HFF-Myc (cell line): ENCODE measurements at regions not wholly inside any gene's neighbourhood (a gene's known extent, or its start where the extent isn't known, plus 50 kb on each side); places are given as distances from the start of the nearest gene placed in this dataset.

Experiments
- DNase-seq: peaks from one replicate; pipeline ENCODE4 v3.0.0-alpha.2; 2011; ENCODE audit warnings: low read depth; ENCODE audit errors: extremely low read depth
- H3K4me3 ChIP-seq: replicated peaks from 2 replicates; pipeline ENCODE4 v1.5.1; 2011; ENCODE audit warnings: low read depth, mild to moderate bottlenecking, control low read depth, low read length
- TF ChIP-seq, protein P1 (sequence below): IDR thresholded peaks from 2 replicates; pipeline ENCODE4 v1.5.1; 2012; ENCODE audit warnings: mild to moderate bottlenecking, low read depth, low read length, control low read depth; ENCODE audit errors: missing control alignments

- no peak overlapping the region for H3K4me3 ChIP-seq
- no peak for DNase-seq
- TF ChIP-seq, protein P1, sequence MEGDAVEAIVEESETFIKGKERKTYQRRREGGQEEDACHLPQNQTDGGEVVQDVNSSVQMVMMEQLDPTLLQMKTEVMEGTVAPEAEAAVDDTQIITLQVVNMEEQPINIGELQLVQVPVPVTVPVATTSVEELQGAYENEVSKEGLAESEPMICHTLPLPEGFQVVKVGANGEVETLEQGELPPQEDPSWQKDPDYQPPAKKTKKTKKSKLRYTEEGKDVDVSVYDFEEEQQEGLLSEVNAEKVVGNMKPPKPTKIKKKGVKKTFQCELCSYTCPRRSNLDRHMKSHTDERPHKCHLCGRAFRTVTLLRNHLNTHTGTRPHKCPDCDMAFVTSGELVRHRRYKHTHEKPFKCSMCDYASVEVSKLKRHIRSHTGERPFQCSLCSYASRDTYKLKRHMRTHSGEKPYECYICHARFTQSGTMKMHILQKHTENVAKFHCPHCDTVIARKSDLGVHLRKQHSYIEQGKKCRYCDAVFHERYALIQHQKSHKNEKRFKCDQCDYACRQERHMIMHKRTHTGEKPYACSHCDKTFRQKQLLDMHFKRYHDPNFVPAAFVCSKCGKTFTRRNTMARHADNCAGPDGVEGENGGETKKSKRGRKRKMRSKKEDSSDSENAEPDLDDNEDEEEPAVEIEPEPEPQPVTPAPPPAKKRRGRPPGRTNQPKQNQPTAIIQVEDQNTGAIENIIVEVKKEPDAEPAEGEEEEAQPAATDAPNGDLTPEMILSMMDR: no peak
These were observed 186.5 kb upstream of the CCL2 start for GRCh38 chr17:34068571-34068970.

DNA sequence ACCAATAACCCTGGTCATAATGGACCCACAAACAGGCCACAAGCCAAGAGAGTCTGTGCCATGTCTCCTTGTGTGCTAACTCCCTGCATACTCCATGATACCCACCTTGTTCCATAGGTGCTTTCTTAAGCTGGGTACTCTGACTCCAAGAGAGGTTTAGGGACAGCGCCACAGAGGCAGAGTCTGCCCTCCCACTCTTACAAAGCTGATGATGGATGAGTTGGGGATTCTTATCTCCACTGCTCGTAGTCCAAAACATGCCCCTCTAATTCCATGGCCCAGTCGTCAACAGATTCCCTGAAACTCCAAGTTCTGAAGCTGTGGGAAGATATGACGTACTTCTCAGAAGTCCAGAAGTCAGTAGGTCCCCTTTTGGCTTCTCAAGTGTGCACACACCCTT lies 184.4 kb upstream of the CCL2 start:
- no peak overlapping the region for H3K4me3 ChIP-seq
- TF ChIP-seq, protein P1: no peak
- no peak for DNase-seq

- TF ChIP-seq, protein P1: no peak
- DNase-seq: no peak
- no peak overlapping the region for H3K4me3 ChIP-seq
These were observed 183.1 kb upstream of the CCL2 start for GRCh38 chr17:34071886-34072420.

- no peak overlapping the region for H3K4me3 ChIP-seq
- TF ChIP-seq, protein P1: no peak
- DNase-seq: no peak
These were observed 180.0 kb upstream of the CCL2 start for GRCh38 chr17:34075076-34075475.

DNA sequence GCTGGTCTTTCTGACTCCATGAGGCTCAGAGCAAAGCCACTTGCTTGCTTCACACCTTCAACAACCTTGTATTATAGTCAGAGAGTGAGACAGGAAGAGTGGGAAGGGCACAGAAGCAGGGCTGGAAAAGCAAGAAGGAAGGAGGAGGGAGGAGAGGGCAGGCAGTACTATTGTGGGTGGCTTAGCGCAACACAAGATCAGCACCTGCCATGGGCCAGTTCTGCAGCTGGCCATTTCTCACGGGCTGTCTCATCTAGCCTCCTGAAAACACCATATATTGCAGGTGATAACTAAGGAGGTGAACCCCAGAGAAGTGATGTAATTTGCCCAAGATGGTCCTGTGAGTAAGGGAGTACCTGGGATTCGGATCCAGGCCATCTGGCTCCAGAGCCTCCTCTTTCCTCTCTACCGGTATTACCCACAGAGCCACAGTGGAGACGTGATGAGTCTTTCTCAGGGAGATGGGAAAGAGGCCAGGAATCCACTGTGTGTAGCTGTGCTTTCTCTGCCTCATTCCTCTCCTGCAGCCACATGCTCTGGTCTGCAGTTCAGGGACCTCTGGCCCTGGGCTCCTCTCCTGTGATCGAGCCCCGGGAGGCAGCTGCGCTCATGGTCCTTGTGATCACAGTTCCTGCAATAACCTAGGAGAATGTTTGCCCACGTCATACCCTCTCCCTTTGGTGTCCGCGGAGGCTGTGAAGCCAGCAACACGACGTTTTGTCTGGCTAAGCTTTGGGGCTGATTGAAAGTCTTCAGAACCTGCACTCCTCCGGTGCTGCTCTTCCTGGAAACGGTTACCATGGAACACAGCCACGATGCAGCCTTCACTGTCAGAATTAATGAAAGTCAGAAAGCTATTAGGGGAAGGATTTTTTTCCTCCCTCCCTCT lies 178.1 kb upstream of the CCL2 start:
- TF ChIP-seq, protein P1: no peak

DNA sequence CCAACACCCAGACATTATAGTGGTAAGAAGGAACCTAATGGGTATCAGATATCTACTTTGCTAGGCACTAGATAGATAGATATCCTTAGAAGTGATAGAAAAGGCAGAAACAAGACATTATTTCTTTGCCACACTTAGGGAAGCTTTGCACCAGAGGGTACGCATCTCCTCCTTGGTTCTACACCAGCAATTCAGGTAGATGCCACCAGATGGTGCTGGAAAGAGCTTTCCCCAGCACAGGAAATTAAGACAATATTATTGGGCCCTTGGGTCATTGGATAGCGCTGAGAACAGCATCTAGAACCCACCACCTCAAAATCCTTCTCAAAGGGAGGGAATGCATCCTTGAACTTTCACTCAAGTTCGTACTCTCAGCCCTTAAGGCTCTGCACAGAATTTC lies 173.8 kb upstream of the CCL2 start:
- H3K4me3 ChIP-seq: no peak overlapping the region
- no peak for DNase-seq
- TF ChIP-seq, protein P1: peak; percentile 39

More for the DNA sequence above, 178.1 kb upstream of the CCL2 start:
- DNase-seq: no peak
- H3K4me3 ChIP-seq: no peak overlapping the region
